NB4 (cell line): ENCODE measurements at regions not wholly inside any gene's neighbourhood (a gene's known extent, or its start where the extent isn't known, plus 50 kb on each side); places are given as distances from the start of the nearest gene placed in this dataset.

Experiments used
- CTCF ChIP-seq: IDR thresholded peaks from one replicate; pipeline ENCODE4 v1.5.1; 2012; ENCODE audit warnings: low read depth, low read length
- MAX ChIP-seq: IDR thresholded peaks from 2 replicates; pipeline ENCODE4 v1.6.1; 2011; ENCODE audit warnings: low read depth, low read length
- POLR2A ChIP-seq: IDR thresholded peaks from 2 replicates; pipeline ENCODE4 v1.6.1; 2011; ENCODE audit warnings: mild to moderate bottlenecking; ENCODE audit not compliant: insufficient read length; ENCODE audit errors: extremely low read depth

- no peak for TF ChIP-seq CTCF
- TF ChIP-seq POLR2A: no peak
- TF ChIP-seq MAX: no peak
Observed at GRCh38 chr16:60458255-60458654, 1578.0 kb downstream of the CDH8 start.
